Common myeloid progenitor, CD34-positive (primary cell): ENCODE measurements at regions not wholly inside any gene's neighbourhood (a gene's known extent, or its start where the extent isn't known, plus 50 kb on each side); places are given as distances from the start of the nearest gene placed in this dataset.
"Not testable (repeated sequence)": the region's sequence is repeated elsewhere in the genome, so short reads cannot be mapped to it uniquely, and the experiment has no call there.

Experiments used
- CTCF ChIA-PET: fragments of 350-600 bp; sonication (Branson Sonifier 250); formaldehyde crosslinking; loops from one replicate; lab custom pipeline; 2021; ENCODE audit warnings: antibody characterized with exemption; lab: Charles Lee
- POLR2A ChIA-PET: fragments of 350-600 bp; sonication (Branson Sonifier 250); formaldehyde crosslinking; loops from one replicate; lab custom pipeline; 2021; ENCODE audit warnings: antibody characterized with exemption; lab: Charles Lee
- DNase-seq, 3 donors: peaks; one replicate each; pipeline versions ENCODE4 v3.0.0 to v3.0.0-alpha.2; 2013
- H3K27ac ChIP-seq, 2 experiments: 1 replicate in 1 of 2; 2 replicates in 1 of 2; pipeline ENCODE4 v1.7.0; 2013; ENCODE audit warnings: inconsistent platforms in 2 of 2, low read length in 2 of 2, mild to moderate bottlenecking in 2 of 2, low read depth in 1 of 2, moderate library complexity in 1 of 2; ENCODE audit not compliant: severe bottlenecking in 2 of 2, insufficient read depth in 1 of 2, poor library complexity in 1 of 2
- H3K27me3 ChIP-seq, 5 experiments: replicated peaks in 2 of 5; 1 replicate in 3 of 5; 2 replicates in 2 of 5; pipeline versions ENCODE4 v1.6.1 to v1.7.0; 2013; ENCODE audit warnings: low read length in 4 of 5, mild to moderate bottlenecking in 2 of 5, moderate library complexity in 2 of 5, inconsistent platforms in 1 of 5; ENCODE audit not compliant: insufficient read depth in 5 of 5, control insufficient read depth in 4 of 5
- H3K36me3 ChIP-seq, 4 experiments: 1 replicate in 2 of 4; 2 replicates in 2 of 4; pipeline versions ENCODE4 v1.6.1 to v1.7.0; 2013; ENCODE audit warnings: low read length in 3 of 4, control low read depth in 1 of 4, mild to moderate bottlenecking in 1 of 4; ENCODE audit not compliant: control insufficient read depth in 4 of 4, insufficient read depth in 4 of 4
- H3K4me1 ChIP-seq, 4 experiments: 1 replicate in 3 of 4; 2 replicates in 1 of 4; pipeline versions ENCODE4 v1.6.1 to v1.7.1; 2013; ENCODE audit warnings: low read length in 3 of 4, mild to moderate bottlenecking in 3 of 4, control low read depth in 1 of 4, inconsistent platforms in 1 of 4, moderate library complexity in 1 of 4; ENCODE audit not compliant: control insufficient read depth in 4 of 4, insufficient read depth in 4 of 4; ENCODE audit errors: control extremely low read depth in 1 of 4
- H3K4me3 ChIP-seq, 7 experiments: 1 replicate in 4 of 7; 2 replicates in 3 of 7; pipeline versions ENCODE4 v1.5.1 to v1.7.0; 2013; ENCODE audit warnings: mild to moderate bottlenecking in 7 of 7, low read length in 6 of 7, moderate library complexity in 6 of 7, inconsistent platforms in 2 of 7, low read depth in 2 of 7, control low read depth in 1 of 7; ENCODE audit not compliant: insufficient read depth in 4 of 7, control insufficient read depth in 1 of 7; ENCODE audit errors: extremely low read depth in 1 of 7
- H3K9me3 ChIP-seq, 5 experiments: 1 replicate in 4 of 5; 2 replicates in 1 of 5; pipeline versions ENCODE4 v1.6.1 to v1.7.1; 2013; ENCODE audit warnings: low read length in 4 of 5, mild to moderate bottlenecking in 2 of 5, inconsistent platforms in 1 of 5, low read depth in 1 of 5, moderate library complexity in 1 of 5; ENCODE audit not compliant: control insufficient read depth in 4 of 5, insufficient read depth in 2 of 5; ENCODE audit errors: control extremely low read depth in 1 of 5
- WGBS: methylation state at CpG from one replicate; pipeline ENCODE4 v1.1.5; 2013; ENCODE audit not compliant: insufficient coverage; 5-methylcytosine and 5-hydroxymethylcytosine counted together

DNA sequence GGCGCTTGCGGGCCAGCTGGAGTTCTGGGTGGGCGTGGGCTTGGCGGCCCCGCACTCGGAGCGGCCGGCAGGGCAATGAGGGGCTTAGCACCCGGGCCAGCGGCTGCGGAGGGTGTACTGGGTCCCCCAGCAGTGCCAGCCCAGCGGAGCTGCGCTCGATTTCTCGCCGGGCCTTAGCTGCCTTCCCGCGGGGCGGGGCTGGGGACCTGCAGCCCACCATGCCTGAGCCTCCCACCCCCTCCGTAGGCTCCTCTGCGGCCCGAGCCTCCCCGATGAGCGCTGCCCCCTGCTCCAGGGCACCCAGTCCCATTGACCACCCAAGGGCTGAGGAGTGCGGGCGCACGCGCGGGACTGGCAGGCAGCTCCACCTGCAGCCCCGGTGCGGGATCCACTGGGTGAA lies 827.6 kb downstream of the PLOD2 start:
- DNase-seq, H3K9me3 ChIP-seq, CTCF ChIA-PET, H3K27ac ChIP-seq, H3K4me3 ChIP-seq, POLR2A ChIA-PET, H3K4me1 ChIP-seq, H3K36me3 ChIP-seq, H3K27me3 ChIP-seq: not testable (repeated sequence)
- 96% methylated on average over 28 of the region's 31 CpGs for WGBS

DNA sequence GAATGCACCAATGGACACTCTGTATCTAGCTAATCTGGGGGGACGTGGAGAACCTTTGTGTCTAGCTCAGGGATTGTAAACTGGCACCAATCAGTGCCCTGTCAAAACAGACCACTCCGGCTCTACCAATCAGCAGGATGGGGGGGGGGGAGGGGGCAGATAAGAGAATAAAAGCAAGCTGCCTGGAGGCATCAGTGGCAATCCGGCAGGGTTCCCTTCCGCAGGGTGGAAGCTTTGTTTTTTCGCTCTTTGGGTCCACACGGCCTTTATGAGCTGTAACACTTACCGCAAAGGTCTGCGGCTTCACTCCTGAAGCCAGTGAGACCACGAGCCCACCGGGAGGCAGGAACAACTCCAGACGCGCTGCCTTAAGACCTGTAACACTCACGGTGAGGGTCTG lies 827.1 kb downstream of the PLOD2 start:
- DNase-seq = no peak
- Histone ChIP-seq H3K27ac (no peak overlapping the region), H3K4me1 (no peaks in the 10 kb centered on the region), H3K36me3 (no peaks in the 10 kb centered on the region), H3K9me3 (no peaks in the 10 kb centered on the region), H3K4me3 (no peak overlapping the region), H3K27me3 (no peaks in the 10 kb centered on the region)
- WGBS = 98% methylated on average over 10 of the region's 13 CpGs
- CTCF ChIA-PET = no interaction called here
- POLR2A ChIA-PET = no interaction called here

DNA sequence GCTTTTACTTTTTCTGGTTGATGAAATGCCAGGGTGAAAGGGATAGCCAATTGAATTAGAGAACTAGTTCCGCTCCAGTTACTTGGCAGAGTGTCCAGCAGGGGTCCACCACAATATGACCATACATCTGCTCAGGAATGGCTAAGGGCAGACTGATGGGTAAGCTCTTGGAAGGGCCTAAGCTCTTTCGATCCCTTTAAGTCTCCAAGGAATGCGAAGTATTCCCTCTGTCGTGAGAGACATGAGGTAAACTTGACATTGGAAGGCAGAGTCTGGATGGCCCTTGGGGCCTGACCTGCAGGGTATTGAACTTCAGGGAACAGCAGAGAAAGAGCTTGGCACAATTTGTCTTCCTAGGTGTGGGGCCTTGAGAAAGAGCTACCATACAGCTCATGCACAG lies 805.8 kb downstream of the PLOD2 start:
- 97% methylated on average over 3 of the region's 4 CpGs for WGBS
- H3K27ac ChIP-seq = no peak overlapping the region
- H3K4me3 ChIP-seq = no peak overlapping the region
- no peak for DNase-seq
- POLR2A ChIA-PET = no interaction called here
- no peaks in the 10 kb centered on the region for H3K4me1 ChIP-seq
- CTCF ChIA-PET = no interaction called here
- no peaks in the 10 kb centered on the region for H3K36me3 ChIP-seq
- peaks cover 2 to 23% (median 6%) of the 10 kb centered on the region in 5 experiments for H3K9me3 ChIP-seq
- no peaks in the 10 kb centered on the region for H3K27me3 ChIP-seq

DNA sequence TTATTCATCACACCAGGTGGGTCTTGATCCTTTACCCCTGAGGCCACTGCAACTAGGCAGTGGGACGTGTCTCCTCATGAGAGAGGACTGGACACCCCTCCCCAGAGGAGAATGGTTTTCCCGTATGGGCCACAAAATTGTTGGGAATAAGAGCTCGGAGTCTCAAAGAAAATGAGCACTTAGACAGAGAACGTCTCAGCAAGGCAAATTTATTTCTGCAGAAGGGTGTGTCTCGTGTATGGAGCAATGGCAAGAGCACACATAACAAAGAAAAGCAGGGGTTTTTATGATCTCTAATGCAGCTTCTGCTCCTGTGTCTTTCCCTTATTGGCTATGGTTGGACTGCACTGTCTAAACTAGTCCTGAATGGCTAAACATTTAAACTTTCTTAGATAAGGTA lies 803.5 kb downstream of the PLOD2 start:
- WGBS = 95% methylated on average over 5 of the region's 5 CpGs
- H3K27me3 ChIP-seq = no peaks in the 10 kb centered on the region

DNA sequence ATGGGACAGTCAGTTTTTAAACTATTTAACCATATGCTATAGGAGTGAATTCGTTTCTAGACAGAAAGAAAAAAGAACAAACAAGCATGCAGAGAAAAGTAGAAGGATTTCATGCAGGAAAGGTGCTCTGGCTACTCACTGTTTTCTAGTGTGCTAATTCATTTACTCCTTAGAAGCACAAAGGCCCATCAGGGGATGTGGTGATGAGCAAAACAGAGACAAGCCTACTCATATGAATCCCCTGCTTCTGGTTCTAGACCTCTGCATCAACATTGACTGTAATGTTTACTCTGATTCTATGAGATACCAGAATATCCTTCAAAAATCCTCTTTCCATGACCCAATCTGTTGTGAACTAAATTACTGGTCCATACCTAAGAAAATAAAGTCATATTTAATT lies 801.9 kb downstream of the PLOD2 start:
- H3K27me3 ChIP-seq = no peaks in the 10 kb centered on the region
- no CpG with 5 or more reads among the region's 1 CpG for WGBS
- H3K4me3 ChIP-seq = no peak overlapping the region
- POLR2A ChIA-PET = no interaction called here
- H3K36me3 ChIP-seq = no peaks in the 10 kb centered on the region
- H3K9me3 ChIP-seq = peaks cover 0 to 19% (median 6%) of the 10 kb centered on the region in 5 experiments
- no peaks in the 10 kb centered on the region for H3K4me1 ChIP-seq
- CTCF ChIA-PET = no interaction called here
- no peak for DNase-seq
- no peak overlapping the region for H3K27ac ChIP-seq

More for the DNA sequence above, 803.5 kb downstream of the PLOD2 start:
- no peaks in the 10 kb centered on the region for H3K4me1 ChIP-seq
- POLR2A ChIA-PET = no interaction called here
- no peaks in the 10 kb centered on the region for H3K36me3 ChIP-seq
- H3K27ac ChIP-seq = no peak overlapping the region
- no peak for DNase-seq
- CTCF ChIA-PET = no interaction called here
- H3K9me3 ChIP-seq = peaks cover 0 to 23% (median 6%) of the 10 kb centered on the region in 5 experiments
- no peak overlapping the region for H3K4me3 ChIP-seq

DNA sequence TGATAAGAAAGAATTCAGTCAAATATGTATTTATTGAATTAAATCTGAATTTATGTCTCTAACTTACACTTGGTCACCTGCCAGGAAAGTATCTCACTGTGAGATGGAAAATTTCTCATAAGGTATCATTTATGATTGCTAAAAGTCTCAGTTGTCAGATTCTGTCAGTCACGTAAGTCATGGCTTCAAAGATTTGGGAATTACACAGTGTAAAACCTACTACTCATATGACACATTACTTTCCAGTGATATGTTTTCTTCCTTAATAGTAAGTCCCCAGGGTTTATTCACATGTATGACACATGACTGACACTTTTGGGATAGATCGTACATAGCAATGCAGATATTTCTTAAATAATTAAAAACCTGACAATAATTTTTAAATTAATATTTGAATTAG lies 792.2 kb downstream of the PLOD2 start:
- CTCF ChIA-PET = no interaction called here
- no peaks in the 10 kb centered on the region for H3K36me3 ChIP-seq
- H3K27ac ChIP-seq = no peak overlapping the region
- POLR2A ChIA-PET = no interaction called here
- DNase-seq = no peak
- H3K27me3 ChIP-seq = no peaks in the 10 kb centered on the region
- H3K9me3 ChIP-seq = no peaks in the 10 kb centered on the region
- no peaks in the 10 kb centered on the region for H3K4me1 ChIP-seq
- WGBS = 100% methylated on average over 1 of the region's 2 CpGs
- H3K4me3 ChIP-seq = no peak overlapping the region

DNA sequence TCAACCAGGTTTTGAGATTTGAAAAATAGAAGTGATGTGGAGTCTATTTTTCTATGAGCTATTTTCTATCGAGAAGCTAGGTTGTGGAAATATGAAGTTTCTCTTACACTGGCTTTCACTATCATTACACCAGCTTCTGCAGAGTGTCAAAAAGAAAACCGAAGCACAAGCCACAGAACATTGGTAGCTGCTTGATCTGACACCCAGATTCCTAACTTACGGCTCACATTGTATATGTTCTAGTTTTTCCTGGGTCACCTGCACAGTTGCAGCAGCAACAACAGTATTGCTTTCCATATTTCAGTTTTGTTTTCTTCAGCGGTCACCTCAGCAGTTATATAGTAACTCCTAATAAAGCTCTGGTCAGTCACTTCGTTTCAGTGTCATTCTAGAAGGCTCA lies 790.1 kb downstream of the PLOD2 start:
- H3K4me3 ChIP-seq = no peak overlapping the region
- H3K27me3 ChIP-seq = no peaks in the 10 kb centered on the region
- DNase-seq = no peak
- H3K4me1 ChIP-seq = no peaks in the 10 kb centered on the region
- no peaks in the 10 kb centered on the region for H3K9me3 ChIP-seq
- ChIA-PET CTCF (no interaction called here), POLR2A (no interaction called here)
- H3K36me3 ChIP-seq = no peaks in the 10 kb centered on the region
- WGBS = 73% methylated on average over 3 of the region's 5 CpGs
- no peak overlapping the region for H3K27ac ChIP-seq
